Left colon (tissue), 2 donors: ENCODE measurements at regions not wholly inside any gene's neighbourhood (a gene's known extent, or its start where the extent isn't known, plus 50 kb on each side); places are given as distances from the start of the nearest gene placed in this dataset.

Source experiments
- ATAC-seq: fragments of 200-7000 bp; cut with Tn5 transposase; one replicate; pipeline ENCODE4 v1.9.1; 2020; ENCODE audit warnings: mild to moderate bottlenecking, moderate library complexity
- DNase-seq, 2 donors: peaks; one replicate each; pipeline ENCODE4 v3.0.0-alpha.2; 2020
- intact Hi-C, 2 donors: fragments of 100-400 bp; cut with DNase I in 1 of 2; cut with micrococcal nuclease in 1 of 2; formaldehyde crosslinking; loops; one replicate each; pipeline versions ENCODE4 v1.11.2 to v1.14.0; 2022; cut with DNase I, micrococcal nuclease
- donor health status: DM: no; HTN: no; CAD: no.
- donor health status: DM: yes; HTN: yes; CAD: no.

- intact Hi-C loops = no loop called here
- DNase-seq (no peak), ATAC-seq (no peak)
Observed at GRCh38 chr6:139640921-139641320, 266.5 kb upstream of the CITED2 start.

- no peak for ATAC-seq
- DNase-seq = no peak
- intact Hi-C loops = no loop called here
Observed at GRCh38 chr6:139640448-139640847, 266.0 kb upstream of the CITED2 start.

DNA sequence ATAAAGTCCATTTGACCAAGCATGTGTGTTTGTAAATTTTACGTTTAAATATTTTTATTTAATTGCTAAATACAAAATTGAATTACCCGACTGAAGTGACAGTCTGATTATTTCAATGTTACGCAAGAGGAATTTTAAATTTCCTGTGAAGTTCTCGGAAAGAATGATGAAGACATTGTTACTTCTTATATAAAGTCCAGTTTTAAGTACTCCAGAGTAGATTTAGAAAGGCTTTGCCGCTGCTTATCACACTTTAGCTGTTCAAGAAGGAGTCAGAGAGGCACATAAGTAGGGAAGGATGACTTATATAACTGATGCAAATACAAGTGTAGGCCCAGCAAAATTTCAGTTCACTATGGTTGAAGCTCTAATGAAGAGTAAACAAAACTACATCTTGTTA lies 265.1 kb upstream of the CITED2 start:
- intact Hi-C loops = no loop called here
- no peak for DNase-seq
- ATAC-seq = no peak

- DNase-seq = no peak
- ATAC-seq = no peak
- intact Hi-C loops = no loop called here
Observed at GRCh38 chr6:139638179-139638941, 263.9 kb upstream of the CITED2 start.

DNA sequence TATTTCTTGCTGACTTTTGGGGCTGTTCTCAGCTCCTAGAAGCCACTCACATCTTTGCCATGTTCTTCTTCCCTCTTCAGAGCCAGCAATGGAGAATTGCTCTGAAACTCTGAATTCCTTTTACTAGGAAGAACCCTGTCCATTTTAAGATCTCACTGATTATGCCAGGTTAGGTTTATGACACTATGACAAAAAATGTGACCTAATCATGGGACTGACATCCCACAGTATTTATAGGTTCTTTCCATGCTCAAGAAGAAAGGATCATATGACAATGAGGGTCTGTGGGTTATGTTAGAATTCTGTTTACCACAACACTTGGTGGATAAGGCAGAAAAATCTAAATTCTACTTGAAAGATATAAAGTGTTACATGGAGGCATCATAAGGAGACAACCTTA lies 263.3 kb upstream of the CITED2 start:
- intact Hi-C loops = no loop called here
- ATAC-seq = no peak

GRCh38 chr6:139636391-139636790 lies 261.9 kb upstream of the CITED2 start:
- ATAC-seq = no peak
- no peak for DNase-seq

More for the DNA sequence above, 263.3 kb upstream of the CITED2 start:
- no peak for DNase-seq

GRCh38 chr6:139635401-139636130 lies 261.1 kb upstream of the CITED2 start:
- intact Hi-C loops = no loop called here
- DNase-seq (no peak), ATAC-seq (no peak)

More at GRCh38 chr6:139636391-139636790, 261.9 kb upstream of the CITED2 start:
- intact Hi-C loops = no loop called here

GRCh38 chr6:139632840-139633239 lies 258.4 kb upstream of the CITED2 start:
- DNase-seq (no peak), ATAC-seq (no peak)
- intact Hi-C loops = no loop called here

GRCh38 chr6:139628270-139628669 lies 253.8 kb upstream of the CITED2 start:
- DNase-seq (no peak), ATAC-seq (no peak)
- intact Hi-C loops = no loop called here

- intact Hi-C loops = no loop called here
- ATAC-seq = no peak
Observed at GRCh38 chr6:139627091-139627490, 252.6 kb upstream of the CITED2 start.

DNA sequence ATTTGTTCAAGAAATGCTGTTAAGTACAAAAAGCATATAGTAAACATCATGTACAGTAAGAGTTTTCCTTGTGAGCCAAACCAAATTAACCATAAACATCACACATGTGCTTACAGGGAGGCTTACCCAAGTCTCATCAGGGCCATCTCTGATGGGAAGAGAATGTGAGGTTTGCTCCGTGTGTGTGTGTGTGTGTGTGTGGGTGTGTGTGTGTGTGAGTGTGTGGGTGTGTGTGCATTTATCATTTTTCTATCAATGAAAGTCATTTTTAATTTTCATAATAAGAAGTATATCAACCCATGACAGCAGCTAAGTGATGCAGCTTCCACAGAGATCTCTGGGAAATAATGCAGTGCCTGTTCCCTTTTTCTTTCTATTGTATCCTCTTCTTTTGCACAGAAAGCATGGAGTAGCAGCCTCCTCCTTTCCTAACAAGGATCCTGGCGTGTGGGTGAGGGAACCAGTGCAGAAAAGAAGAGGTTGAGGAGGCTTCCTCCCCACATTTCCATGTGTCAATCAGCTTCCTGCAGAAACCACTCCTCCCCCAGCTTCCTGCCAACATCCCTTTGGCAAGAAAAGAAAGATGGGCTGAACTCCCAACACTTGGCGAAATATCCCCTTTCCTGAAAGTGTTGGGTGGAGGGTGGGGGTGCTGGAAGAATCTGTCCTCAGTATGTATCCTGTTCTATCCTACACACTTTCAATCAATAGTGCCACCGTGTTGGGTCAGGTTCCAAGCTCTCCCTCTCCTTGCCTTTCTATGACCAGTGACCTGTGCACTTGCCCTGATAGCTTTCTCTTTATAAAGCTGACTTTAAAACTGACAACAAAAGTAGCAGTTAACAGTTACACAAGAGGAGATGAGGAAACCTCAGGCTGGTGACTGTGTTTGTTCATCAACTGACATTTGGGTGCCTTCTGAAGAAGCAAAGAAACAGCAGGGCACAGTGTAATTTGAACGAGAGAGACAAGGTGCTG lies 251.8 kb upstream of the CITED2 start:
- ATAC-seq (no peak), DNase-seq (no peak)
- intact Hi-C loops = no loop called here

More at GRCh38 chr6:139627091-139627490, 252.6 kb upstream of the CITED2 start:
- no peak for DNase-seq

DNA sequence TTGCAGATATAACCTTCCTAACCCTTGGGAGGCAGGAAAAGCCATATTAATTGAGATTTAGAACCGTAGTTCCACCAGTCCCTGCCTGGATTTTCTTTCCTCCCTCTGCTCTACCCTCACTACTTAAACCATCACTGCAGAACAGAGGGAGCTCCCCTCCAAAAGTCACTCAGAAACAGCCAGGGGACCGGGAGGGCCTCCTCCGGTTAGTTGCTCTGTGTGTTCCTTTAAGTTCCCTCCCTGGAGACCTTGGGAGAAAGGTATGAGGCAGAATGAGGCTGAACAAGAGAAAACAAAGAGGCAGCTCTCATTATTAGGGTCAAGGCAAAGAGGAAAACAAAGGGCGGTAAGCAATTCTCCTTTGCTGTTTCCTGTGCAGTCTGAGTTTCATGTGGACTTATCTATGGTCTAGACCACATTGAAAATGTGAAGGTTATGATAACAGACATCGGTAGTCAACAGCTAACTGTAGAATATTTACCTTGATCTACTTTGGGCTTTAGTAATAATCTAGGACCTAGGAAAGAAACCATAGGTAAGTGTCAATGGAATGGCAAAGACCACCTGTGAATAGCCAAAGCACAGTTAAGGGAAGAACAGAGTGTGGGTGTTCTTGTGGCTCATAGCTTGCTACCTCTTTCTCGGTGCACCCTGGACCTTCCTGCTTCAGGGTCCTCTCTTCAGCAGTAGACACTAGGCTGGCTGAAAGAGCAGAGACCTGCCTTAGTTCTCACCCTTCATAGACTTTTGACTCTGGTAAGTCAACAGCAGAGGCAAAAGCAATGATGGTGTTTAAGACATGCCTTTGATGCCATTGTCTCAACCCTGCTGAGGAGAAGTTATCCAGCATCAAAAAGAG lies 250.9 kb upstream of the CITED2 start:
- intact Hi-C loops = no loop called here
- ATAC-seq (no peak), DNase-seq (no peak)

- DNase-seq (no peak), ATAC-seq (no peak)
- intact Hi-C loops = no loop called here
Observed at GRCh38 chr6:139623372-139623771, 248.9 kb upstream of the CITED2 start.

DNA sequence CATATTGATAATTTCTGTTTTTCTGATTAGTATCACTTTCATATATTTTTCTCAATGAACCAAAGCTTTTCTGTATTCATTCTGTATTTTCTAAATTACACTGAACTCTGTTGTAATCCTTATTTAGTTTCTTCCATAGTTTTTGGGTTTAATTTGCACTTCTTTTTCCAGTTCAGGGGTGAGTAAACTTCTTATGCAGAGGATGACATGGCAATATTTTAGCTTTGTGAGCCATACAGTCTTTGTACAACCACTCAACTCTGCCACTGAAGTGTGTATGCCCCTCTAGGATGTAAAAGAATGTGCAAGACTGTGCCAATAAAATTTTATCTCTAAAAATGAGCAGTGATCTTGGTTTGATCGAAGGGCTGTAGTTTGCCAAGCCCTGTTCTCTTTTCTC lies 239.0 kb upstream of the CITED2 start:
- ATAC-seq (no peak), DNase-seq (no peak)
- intact Hi-C loops = no loop called here

DNA sequence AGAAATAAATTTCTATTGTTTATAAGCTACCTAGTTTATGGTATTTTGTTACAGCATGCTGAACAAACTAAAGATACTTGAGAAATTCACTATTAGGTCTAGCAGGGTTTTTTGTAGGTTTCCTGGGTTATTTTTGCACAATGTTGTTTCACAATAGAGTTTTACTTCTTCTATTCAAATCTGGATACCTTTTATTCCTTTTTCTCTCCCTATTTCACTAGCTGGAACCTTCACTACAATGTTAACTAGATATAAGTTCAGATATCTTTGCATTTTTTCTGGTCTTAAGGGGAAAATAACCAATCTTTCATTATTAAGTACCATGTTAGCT lies 237.7 kb upstream of the CITED2 start:
- no peak for ATAC-seq
- no peak for DNase-seq
- intact Hi-C loops = no loop called here

DNA sequence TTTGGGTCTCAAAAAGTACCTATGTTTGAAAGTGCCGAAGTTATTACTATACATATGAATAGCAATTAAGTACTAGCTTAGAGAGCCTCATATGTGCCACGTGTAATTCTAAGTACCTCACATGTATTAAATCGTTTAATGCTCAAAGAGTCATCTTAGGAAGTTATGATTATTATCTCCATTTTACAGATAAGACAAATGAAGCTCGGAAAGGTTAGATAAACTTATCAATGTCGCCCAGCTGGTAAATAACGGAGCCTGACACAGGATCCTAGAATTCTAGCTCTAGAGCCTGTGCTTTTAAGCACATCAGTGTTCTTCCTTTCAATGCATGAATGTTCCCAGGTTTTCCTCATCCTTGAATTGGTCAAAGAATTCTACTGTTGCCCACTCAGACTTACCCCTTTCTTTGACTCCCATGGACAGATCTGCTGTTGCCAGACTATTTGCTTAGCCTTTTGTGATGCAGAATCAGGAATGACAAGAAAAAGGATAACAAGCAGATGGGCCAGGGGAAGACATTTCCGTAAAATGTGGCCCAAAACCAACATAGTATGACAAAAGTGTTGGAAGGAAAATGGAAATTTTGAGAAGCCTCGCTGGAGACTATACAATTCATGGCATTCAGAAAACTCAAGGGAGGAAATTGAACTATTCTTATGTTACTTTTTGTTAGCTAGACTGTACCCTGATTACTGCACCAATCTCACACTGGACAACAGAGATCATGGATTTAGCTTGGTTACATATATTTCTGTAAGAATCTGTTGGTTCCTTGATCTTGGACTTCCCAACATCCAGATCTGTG lies 237.1 kb upstream of the CITED2 start:
- intact Hi-C loops = no loop called here
- no peak for ATAC-seq
- DNase-seq = no peak

DNA sequence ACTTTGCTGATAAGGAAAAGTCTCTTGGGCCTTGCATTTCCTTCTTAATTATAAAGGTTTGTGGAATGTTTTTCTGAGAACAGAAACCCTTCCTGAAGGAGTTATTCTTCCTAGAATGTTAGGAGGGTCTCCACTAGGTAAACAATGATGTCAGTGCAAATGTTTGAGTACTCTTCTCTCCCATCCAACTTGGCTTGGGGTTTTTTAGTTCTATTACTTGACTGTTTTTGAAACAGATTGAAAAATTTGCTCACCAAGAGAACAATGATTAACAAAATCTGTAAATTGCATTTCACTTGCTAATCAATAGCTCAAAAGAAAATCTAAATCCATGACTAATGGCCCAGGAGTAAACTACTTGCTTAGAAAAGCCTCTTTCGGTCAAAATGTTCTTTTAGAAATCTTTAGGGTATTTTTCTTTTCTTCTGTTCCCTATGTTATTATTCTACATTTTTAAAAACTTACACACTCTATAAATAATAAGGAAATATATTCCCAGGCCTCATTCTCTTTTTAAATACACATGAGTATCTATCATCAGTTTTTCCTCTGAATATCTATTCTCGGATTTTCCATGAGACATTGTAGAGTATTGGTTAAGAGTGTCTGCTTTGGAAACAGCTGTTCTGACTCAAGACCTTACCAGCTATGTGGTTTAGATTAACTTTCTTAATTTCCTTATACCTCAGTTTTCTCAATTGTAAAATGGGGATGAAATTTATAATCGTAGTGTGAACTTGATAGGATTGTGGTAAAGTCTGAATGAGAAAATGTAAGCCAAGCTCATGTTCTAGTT lies 234.2 kb upstream of the CITED2 start:
- intact Hi-C loops = no loop called here
- no peak for ATAC-seq
- no peak for DNase-seq
